ENCODE measurements at regions not wholly inside any gene's neighbourhood (a gene's known extent, or its start where the extent isn't known, plus 50 kb on each side); places are given as distances from the start of the nearest gene placed in this dataset.

GRCh38 chr5:61974680-61975079, 331.3 kb upstream of the KIF2A start:
- Histone ChIP-seq H2AFZ (ENCODE audit: low read depth) (no peak overlapping the region), H3K27ac (ENCODE audit: low read depth in 2 of 2, low read length in 1 of 2) (no peak overlapping the region), H3K4me2 (no peak overlapping the region), H3K4me3 (ENCODE audit: low read depth in 2 of 2, low read length in 1 of 2) (no peak overlapping the region), H3K79me2 (ENCODE audit: insufficient read depth) (no peaks in the 10 kb centered on the region), H3K27me3 (ENCODE audit: insufficient read depth) (no peaks in the 10 kb centered on the region), H3K9me2 (no peaks in the 10 kb centered on the region), H3K9me3 (no peaks in the 10 kb centered on the region), H3F3A (replicated peaks; ENCODE audit: insufficient read depth) (no peaks in the 10 kb centered on the region), H4K20me1 (ENCODE audit: insufficient read depth) (no peaks in the 10 kb centered on the region), H3K4me1 (ENCODE audit: control insufficient read depth in 1 of 2, insufficient read depth in 2 of 2, low read depth in 1 of 2, low read length in 1 of 2) (no peaks in the 10 kb centered on the region), H3K9ac (no peak overlapping the region), H3K36me3 (replicated peaks in 1 of 2; ENCODE audit: control insufficient read depth in 1 of 2, insufficient read depth in 2 of 2, low read length in 1 of 2) (no peaks in the 10 kb centered on the region)
- whole genome bisulfite sequencing (ENCODE audit: low lambda C conversion rate): 37% methylated on average over 6 of the region's 6 CpGs
- no peak for TF ChIP-seq MEF2A (IDR thresholded peaks at IDR 0.05; ENCODE audit: borderline replicate concordance, low read depth)
- no peak for TF ChIP-seq USF1 (IDR thresholded peaks at IDR 0.05; ENCODE audit: borderline replicate concordance, low read depth)
- no peak for TF ChIP-seq TAF1 (IDR thresholded peaks at IDR 0.05; ENCODE audit: borderline replicate concordance, low read depth, low read length)
- no peak for TF ChIP-seq EP300 (IDR thresholded peaks at IDR 0.05; ENCODE audit: borderline replicate concordance in 1 of 2, low read depth in 1 of 2, low read length in 1 of 2)
- no peak for TF ChIP-seq CTCF (IDR thresholded peaks at IDR 0.05)
- no peak for TF ChIP-seq RFX5 (IDR thresholded peaks at IDR 0.05; ENCODE audit: low read length)
- TF ChIP-seq GATA2 (CRISPR knock-in tag; IDR thresholded peaks at IDR 0.05): no peak
- TF ChIP-seq FOSL2 (IDR thresholded peaks at IDR 0.05; ENCODE audit: borderline replicate concordance, low read depth): no peak
- TF ChIP-seq TEAD4 (IDR thresholded peaks at IDR 0.05; ENCODE audit: borderline replicate concordance, insufficient read depth): no peak
- no peak for TF ChIP-seq PBX3 (IDR thresholded peaks at IDR 0.05)
- TF ChIP-seq RAD21 (IDR thresholded peaks at IDR 0.05; ENCODE audit: low read length): no peak
- TF ChIP-seq FOXJ3 (CRISPR knock-in tag; IDR thresholded peaks at IDR 0.05): no peak
- no peak for TF ChIP-seq ZBTB33 (IDR thresholded peaks at IDR 0.05; ENCODE audit: borderline replicate concordance, low read depth)
- ChIA-PET POLR2A (no interaction called here), CTCF (no interaction called here)
- no peak for DNase-seq
